Small intestine (tissue), 7 donors: ENCODE measurements at regions not wholly inside any gene's neighbourhood (a gene's known extent, or its start where the extent isn't known, plus 50 kb on each side); places are given as distances from the start of the nearest gene placed in this dataset.

Experiments used
- DNase-seq, 2 donors: peaks; one replicate each; pipeline versions ENCODE4 v3.0.0 to v3.0.0-alpha.2; 2013
- FAIRE-seq: peaks from 2 replicates; lab custom pipeline; 2012; peaks lifted over from hg19 to GRCh38; lab: Jason Lieb, UNC
- H3K27ac ChIP-seq, 3 donors: one replicate each; pipeline ENCODE4 v1.5.1; 2013; ENCODE audit warnings: low read length in 2 of 3, mild to moderate bottlenecking in 2 of 3, control low read depth in 1 of 3, inconsistent platforms in 1 of 3, low read depth in 1 of 3, moderate library complexity in 1 of 3
- H3K27me3 ChIP-seq, 3 donors: one replicate each; pipeline ENCODE4 v1.6.1; 2013; ENCODE audit warnings: low read length in 3 of 3, inconsistent platforms in 1 of 3; ENCODE audit not compliant: control insufficient read depth in 3 of 3, insufficient read depth in 3 of 3
- H3K36me3 ChIP-seq, 3 donors: one replicate each; pipeline ENCODE4 v1.6.1; 2013; ENCODE audit warnings: low read length in 3 of 3, inconsistent platforms in 1 of 3, low read depth in 1 of 3, mild to moderate bottlenecking in 1 of 3, moderate library complexity in 1 of 3; ENCODE audit not compliant: control insufficient read depth in 3 of 3, insufficient read depth in 2 of 3
- H3K4me1 ChIP-seq, 3 donors: one replicate each; pipeline ENCODE4 v1.6.1; 2013; ENCODE audit warnings: low read length in 2 of 3, inconsistent platforms in 1 of 3, low read depth in 1 of 3, mild to moderate bottlenecking in 1 of 3, moderate library complexity in 1 of 3; ENCODE audit not compliant: control insufficient read depth in 3 of 3, insufficient read depth in 2 of 3
- H3K4me3 ChIP-seq, 3 donors: one replicate each; pipeline ENCODE4 v1.5.1; 2013; ENCODE audit warnings: low read length in 3 of 3, control low read depth in 1 of 3, inconsistent platforms in 1 of 3, low read depth in 1 of 3, mild to moderate bottlenecking in 1 of 3, moderate library complexity in 1 of 3
- H3K9me3 ChIP-seq, 2 donors: one replicate each; pipeline ENCODE4 v1.6.1; 2013; ENCODE audit warnings: low read depth in 1 of 2, low read length in 1 of 2; ENCODE audit not compliant: control insufficient read depth in 2 of 2, insufficient read depth in 1 of 2
- WGBS, 3 donors: extraction: QIAGEN DNeasy Blood & Tissue Kit; methylation state at CpG; one replicate each; pipeline ENCODE4 v1.1.7; 2013; 5-methylcytosine and 5-hydroxymethylcytosine counted together
- donor health status: healthy with polysubstance abuse.
- donor health status: control.
- donor health status: control.
- donor health status: Bipolar disorder and iron deficiency.
- donor health status: healthy.

GRCh38 chr6:165926378-165926777 is 241.3 kb downstream of the TBXT start:
- H3K27ac ChIP-seq = no peak overlapping the region
- WGBS, 3 donors = 34 to 52% (median 43%) methylated on average over 4 of the region's 4 CpGs
- no peak for FAIRE-seq
- H3K27me3 ChIP-seq = no peaks in the 10 kb centered on the region
- H3K4me3 ChIP-seq = no peak overlapping the region
- no peaks in the 10 kb centered on the region for H3K36me3 ChIP-seq
- no peak for DNase-seq
- H3K4me1 ChIP-seq = no peaks in the 10 kb centered on the region
- H3K9me3 ChIP-seq = no peaks in the 10 kb centered on the region

- no peak for FAIRE-seq
- no peak for DNase-seq
- H3K9me3 ChIP-seq = no peaks in the 10 kb centered on the region
- 63 to 78% (median 69%) methylated on average over 1 of the region's 1 CpG for WGBS, 3 donors
- H3K4me1 ChIP-seq = no peaks in the 10 kb centered on the region
- no peaks in the 10 kb centered on the region for H3K27me3 ChIP-seq
- H3K4me3 ChIP-seq = no peak overlapping the region
- no peak overlapping the region for H3K27ac ChIP-seq
- no peaks in the 10 kb centered on the region for H3K36me3 ChIP-seq
These were observed 242.0 kb downstream of the TBXT start for GRCh38 chr6:165925474-165926156.

GRCh38 chr6:165922309-165922794 is 245.3 kb downstream of the TBXT start:
- DNase-seq = no peak
- 71 to 83% (median 76%) methylated on average over 6 of the region's 6 CpGs for WGBS, 3 donors
- FAIRE-seq = no peak
- Histone ChIP-seq H3K36me3 (no peaks in the 10 kb centered on the region), H3K4me3 (no peak overlapping the region), H3K27me3 (no peaks in the 10 kb centered on the region), H3K9me3 (no peaks in the 10 kb centered on the region), H3K27ac (no peak overlapping the region), H3K4me1 (no peaks in the 10 kb centered on the region)

- H3K4me3 ChIP-seq = no peak overlapping the region
- no peaks in the 10 kb centered on the region for H3K9me3 ChIP-seq
- DNase-seq (no peak), FAIRE-seq (no peak)
- H3K27ac ChIP-seq = no peak overlapping the region
- no peaks in the 10 kb centered on the region for H3K4me1 ChIP-seq
- H3K36me3 ChIP-seq = no peaks in the 10 kb centered on the region
- peaks cover 0 to 2% (median 0%) of the 10 kb centered on the region in 3 donors for H3K27me3 ChIP-seq
- 68 to 84% (median 76%) methylated on average over 4 of the region's 4 CpGs for whole genome bisulfite sequencing, 3 donors
These were observed 246.6 kb downstream of the TBXT start for GRCh38 chr6:165920896-165921671.

- H3K4me1 ChIP-seq = no peaks in the 10 kb centered on the region
- WGBS, 3 donors = 90 to 94% (median 93%) methylated on average over 14 of the region's 14 CpGs
- FAIRE-seq = no peak
- H3K9me3 ChIP-seq = no peaks in the 10 kb centered on the region
- DNase-seq = no peak
- no peaks in the 10 kb centered on the region for H3K36me3 ChIP-seq
- peaks cover 0 to 2% (median 0%) of the 10 kb centered on the region in 3 donors for H3K27me3 ChIP-seq
- no peak overlapping the region for H3K27ac ChIP-seq
- H3K4me3 ChIP-seq = no peak overlapping the region
These were observed 250.1 kb downstream of the TBXT start for GRCh38 chr6:165917576-165917975.

GRCh38 chr6:165915022-165915770 is 252.2 kb upstream of the PDE10A start:
- FAIRE-seq (no peak), DNase-seq (no peak)
- no peaks in the 10 kb centered on the region for H3K36me3 ChIP-seq
- WGBS, 3 donors = 80 to 83% (median 82%) methylated on average over 10 of the region's 10 CpGs
- no peaks in the 10 kb centered on the region for H3K4me1 ChIP-seq
- no peak overlapping the region for H3K4me3 ChIP-seq
- H3K27me3 ChIP-seq = peaks cover 0 to 2% (median 0%) of the 10 kb centered on the region in 3 donors
- H3K27ac ChIP-seq = no peak overlapping the region
- H3K9me3 ChIP-seq = peaks cover 0 to 2% of the 10 kb centered on the region in 2 donors

- DNase-seq (no peak), FAIRE-seq (no peak)
- Histone ChIP-seq H3K27ac (no peak overlapping the region), H3K27me3 (peaks cover 0 to 2% (median 0%) of the 10 kb centered on the region in 3 donors), H3K36me3 (no peaks in the 10 kb centered on the region), H3K4me1 (no peaks in the 10 kb centered on the region), H3K9me3 (peaks cover 0 to 2% of the 10 kb centered on the region in 2 donors), H3K4me3 (no peak overlapping the region)
- WGBS, 3 donors = 74 to 82% (median 77%) methylated on average over 8 of the region's 8 CpGs
These were observed 250.9 kb upstream of the PDE10A start for GRCh38 chr6:165913676-165914570.
